ENCODE measurements at regions not wholly inside any gene's neighbourhood (a gene's known extent, or its start where the extent isn't known, plus 50 kb on each side); places are given as distances from the start of the nearest gene placed in this dataset.

DNA sequence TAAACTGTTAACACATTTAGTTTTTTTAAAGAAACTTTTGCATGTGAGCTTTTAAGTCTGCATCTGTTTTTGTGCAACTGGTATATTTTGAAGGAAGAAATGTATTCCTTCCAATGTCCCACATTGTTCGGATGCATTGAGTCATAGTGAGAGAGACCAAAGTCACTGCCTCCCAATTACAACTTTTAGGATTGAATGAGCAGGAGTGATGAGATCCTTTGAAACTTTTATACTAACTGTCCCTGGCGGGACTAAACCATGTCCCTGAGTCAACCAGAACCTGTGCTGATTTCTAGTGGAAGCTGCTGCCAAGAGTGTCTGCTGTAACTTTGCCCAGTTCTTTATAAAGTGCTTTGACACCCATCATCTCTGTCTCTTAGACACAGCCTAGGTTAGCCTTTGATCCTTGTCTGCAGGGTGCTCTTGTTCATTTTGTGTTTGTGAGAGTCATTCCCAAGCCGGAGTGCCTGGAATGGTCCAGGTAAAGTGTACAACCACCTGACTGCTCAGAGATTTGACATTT is 122.7 kb downstream of the ZNF518B start:
- DNase-seq: no peak

GRCh38 chr4:10333942-10334341 is 123.3 kb downstream of the ZNF518B start:
- DNase-seq: no peak

DNA sequence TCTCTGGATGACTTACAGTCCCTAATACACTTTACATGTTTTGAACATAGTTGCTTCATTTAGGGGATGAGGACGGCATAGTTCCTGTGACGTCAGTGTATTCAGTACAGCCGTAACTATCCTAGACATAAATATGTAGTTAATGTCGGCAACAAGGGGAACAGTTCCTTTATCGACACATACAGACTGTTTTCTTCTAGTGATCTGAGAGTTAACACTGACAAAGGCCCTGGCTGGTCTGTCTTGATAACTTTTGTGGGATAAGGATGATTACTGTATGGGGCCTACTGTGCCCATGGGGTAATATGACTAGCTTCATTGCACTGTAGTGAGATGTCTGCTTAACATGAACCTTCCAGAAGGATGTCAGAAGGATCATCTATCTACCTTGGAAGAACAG is 131.2 kb downstream of the ZNF518B start:
- DNase-seq: peak; percentile 94

DNA sequence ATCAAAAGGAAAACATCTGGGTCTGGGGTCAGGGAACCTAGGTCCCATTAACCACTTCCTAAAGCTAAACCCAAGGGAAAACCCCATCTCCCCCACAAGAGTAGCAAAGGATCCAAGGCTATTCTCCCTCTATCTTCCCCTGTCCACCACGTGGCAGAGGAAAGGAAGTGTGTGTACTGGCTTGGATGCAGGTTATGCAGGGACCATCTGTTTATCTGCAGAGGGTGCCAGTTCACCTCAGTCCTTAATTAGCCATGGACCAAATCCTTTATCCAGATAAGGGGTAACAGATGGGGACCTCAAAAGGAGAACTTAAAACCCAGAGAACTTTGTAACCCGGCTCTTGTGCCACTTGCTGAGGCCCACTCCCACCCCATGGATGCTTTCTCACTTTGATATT is 135.3 kb downstream of the ZNF518B start:
- no peak for DNase-seq

DNA sequence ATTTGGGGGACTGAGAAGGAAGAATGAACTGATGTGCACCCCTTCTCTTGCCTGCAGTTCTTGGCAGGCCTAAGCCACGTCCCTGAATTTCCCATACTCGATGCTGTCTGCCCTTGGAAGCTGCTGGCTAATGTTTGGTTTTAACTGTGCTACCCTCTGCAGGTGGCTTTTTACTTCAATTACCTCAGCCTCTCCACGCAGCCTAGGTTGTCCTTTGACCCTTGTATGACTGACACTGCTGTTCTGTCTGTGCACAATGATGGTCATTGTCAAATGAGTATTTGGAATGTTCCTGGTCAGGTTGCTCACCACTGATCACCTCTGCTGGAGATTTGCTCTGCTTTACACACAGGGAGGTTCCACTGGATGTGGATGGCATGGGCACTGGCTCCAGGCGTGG is 137.1 kb downstream of the ZNF518B start:
- no peak for DNase-seq

GRCh38 chr4:10317345-10317744 is 139.9 kb downstream of the ZNF518B start:
- DNase-seq: no peak

- no peak for DNase-seq
Observed at GRCh38 chr4:10316851-10317250, 140.4 kb downstream of the ZNF518B start.

- no peak for DNase-seq
Observed at GRCh38 chr4:10315638-10316037, 141.6 kb downstream of the ZNF518B start.

DNA sequence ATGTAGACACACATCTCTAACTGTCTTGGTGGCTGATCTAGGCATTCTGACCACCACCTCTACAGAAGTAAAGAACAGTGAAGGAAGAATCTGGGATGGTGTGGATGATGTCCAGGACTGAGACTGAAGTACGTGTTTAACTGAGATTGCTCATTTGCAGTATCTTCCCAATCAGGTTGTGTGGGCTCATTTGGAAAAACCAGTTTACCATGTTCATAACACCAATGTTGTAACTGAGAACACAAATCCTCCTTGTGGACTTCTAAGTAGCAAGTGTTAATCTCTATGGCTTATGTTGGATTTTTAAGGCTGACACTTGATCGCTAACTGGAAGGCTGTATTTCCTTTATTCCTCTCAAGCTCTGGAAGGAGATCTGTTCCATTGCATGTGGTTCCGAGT is 144.7 kb downstream of the ZNF518B start:
- DNase-seq: no peak

- DNase-seq: no peak
Observed at GRCh38 chr4:10311939-10312338, 145.3 kb downstream of the ZNF518B start.

GRCh38 chr4:10305816-10306215 is 151.4 kb downstream of the ZNF518B start:
- DNase-seq: no peak

GRCh38 chr4:10303291-10303690 is 153.9 kb downstream of the ZNF518B start:
- DNase-seq: no peak

GRCh38 chr4:10302096-10302495 is 155.1 kb downstream of the ZNF518B start:
- DNase-seq: no peak

GRCh38 chr4:10299601-10300000 is 157.6 kb downstream of the ZNF518B start:
- no peak for DNase-seq

DNA sequence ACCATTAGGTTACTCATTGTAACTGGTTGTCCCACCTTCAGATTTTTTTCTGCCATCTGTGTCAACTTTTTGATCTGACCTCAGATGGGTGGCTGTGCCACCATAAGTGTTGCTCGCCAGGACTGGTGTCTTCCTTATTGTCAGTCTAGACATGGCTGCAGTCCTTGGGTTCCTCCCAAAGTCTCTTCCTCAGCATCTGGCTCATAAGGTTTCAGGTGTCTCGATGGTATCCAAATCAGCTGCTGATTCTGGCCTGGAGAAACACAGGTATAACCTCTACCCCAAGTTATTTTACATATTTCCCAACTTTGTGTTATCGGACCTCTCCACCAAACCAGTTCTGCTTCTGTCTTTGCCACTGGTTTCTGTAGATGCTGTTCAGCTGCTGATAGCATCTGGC is 158.5 kb downstream of the ZNF518B start:
- DNase-seq: no peak

GRCh38 chr4:10296730-10297129 is 160.5 kb downstream of the ZNF518B start:
- DNase-seq: peak; percentile 18

GRCh38 chr4:10295301-10295700 is 161.9 kb downstream of the ZNF518B start:
- peak; percentile 42 for DNase-seq

- no peak for DNase-seq
Observed at GRCh38 chr4:10289538-10289906, 167.7 kb downstream of the ZNF518B start.

- no peak for DNase-seq
Observed at GRCh38 chr4:10288830-10289537, 168.2 kb downstream of the ZNF518B start.

- no peak for DNase-seq
Observed at GRCh38 chr4:10285028-10285427, 168.4 kb upstream of the WDR1 start.

DNA sequence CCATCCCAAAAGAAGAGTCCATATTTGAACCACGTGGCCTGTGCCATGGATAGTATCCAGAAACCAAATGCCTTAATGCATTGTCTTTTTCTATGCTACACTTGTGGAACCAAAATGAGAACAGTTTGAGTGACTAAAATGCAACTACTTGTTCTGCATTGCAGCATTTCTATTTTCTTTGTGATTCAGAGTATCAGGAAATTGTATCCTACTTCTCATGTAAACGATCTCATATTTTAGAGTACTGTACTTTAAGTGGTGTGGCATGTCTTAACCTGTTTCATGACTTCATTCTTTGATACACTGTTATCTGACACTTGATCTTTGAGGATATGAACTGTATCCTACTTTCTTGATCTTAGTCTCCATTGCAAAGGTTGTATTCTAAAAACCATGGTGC is 167.2 kb upstream of the WDR1 start:
- no peak for DNase-seq

DNA sequence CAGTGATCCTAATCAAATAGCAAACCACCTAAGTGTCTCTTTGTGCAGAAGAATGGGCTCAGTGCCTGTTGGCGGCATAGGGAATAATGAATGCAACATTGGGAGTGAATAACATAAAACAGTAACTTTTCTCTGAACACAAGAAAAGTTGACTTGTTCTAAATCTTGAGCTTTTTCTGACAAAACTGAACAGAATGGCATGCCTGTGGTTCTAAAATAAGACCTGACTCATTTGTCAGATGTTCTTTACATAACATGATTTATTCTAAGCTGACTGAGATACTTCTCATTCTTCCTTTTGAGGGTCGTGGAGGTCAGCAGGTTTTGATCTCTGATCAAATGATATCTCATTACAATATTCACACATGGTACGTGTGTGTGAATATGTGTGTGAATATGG is 165.4 kb upstream of the WDR1 start:
- no peak for DNase-seq

DNA sequence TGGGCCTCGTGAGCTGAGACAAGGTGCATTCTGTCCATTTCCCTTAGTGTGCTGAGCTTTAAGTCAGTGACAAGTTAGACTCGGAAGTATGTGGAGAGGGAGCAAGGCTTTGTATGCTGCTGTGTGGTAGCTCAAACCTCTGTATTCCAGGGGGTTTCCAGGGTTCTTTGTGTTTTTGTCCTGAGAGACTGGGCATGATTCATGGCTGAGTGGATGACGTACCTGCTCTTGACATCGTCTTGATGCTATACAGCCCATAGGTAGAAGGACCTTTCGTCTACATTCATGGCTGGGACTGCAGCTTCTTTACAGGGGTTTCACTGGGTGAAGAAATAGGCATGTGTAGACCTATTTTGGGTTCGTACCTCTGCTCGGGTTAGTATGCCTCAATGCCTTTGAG is 162.7 kb upstream of the WDR1 start:
- DNase-seq: no peak

DNA sequence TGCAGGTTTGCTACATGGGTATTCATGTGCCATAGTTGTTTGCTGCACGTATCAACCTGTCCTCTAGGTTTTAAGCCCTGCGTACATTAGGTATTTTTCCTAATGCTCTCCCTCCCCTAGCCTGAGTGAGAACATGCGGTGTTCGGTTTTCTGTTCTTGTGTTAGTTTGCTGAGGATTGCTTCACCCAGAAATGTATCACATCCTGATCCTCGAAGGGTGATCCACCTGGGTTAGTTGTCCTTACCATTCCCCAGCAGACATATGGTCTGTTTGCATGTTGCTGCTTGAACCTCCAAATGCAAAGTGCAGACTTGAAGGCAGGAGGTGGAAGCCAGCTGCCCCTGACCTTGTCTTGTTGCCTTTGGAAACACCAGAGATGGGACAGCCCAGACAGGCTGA is 161.5 kb upstream of the WDR1 start:
- DNase-seq: no peak

- DNase-seq: no peak
Observed at GRCh38 chr4:10276152-10276551, 159.6 kb upstream of the WDR1 start.
